NCI-H2196 treated with DMSO at 0.1 percent for 48 hours (cell line): ENCODE measurements at regions not wholly inside any gene's neighbourhood (a gene's known extent, or its start where the extent isn't known, plus 50 kb on each side); places are given as distances from the start of the nearest gene placed in this dataset.
"Not testable (repeated sequence)": the region's sequence is repeated elsewhere in the genome, so short reads cannot be mapped to it uniquely, and the experiment has no call there.

Source experiments
- DNase-seq: peaks from one replicate; lab custom pipeline; 2025; ENCODE audit not compliant: unreplicated experiment; lab: John Stamatoyannopoulos, UW

GRCh38 chr13:33649212-33649878 lies 168.6 kb upstream of the RFC3 start:
- peak; percentile 5 for DNase-seq

GRCh38 chr13:33651766-33652165 lies 166.2 kb upstream of the RFC3 start:
- DNase-seq: no peak

- no peak for DNase-seq
Measured at GRCh38 chr13:33657274-33657673, 160.7 kb upstream of the RFC3 start.

GRCh38 chr13:33659466-33659865 lies 158.5 kb upstream of the RFC3 start:
- no peak for DNase-seq

- DNase-seq: no peak
Measured at GRCh38 chr13:33659894-33660293, 158.1 kb upstream of the RFC3 start.

- no peak for DNase-seq
Measured at GRCh38 chr13:33662392-33662791, 155.6 kb upstream of the RFC3 start.

- no peak for DNase-seq
Measured at GRCh38 chr13:33665626-33666175, 152.2 kb upstream of the RFC3 start.

- no peak for DNase-seq
Measured at GRCh38 chr13:33671560-33671959, 146.4 kb upstream of the RFC3 start.

- DNase-seq: not testable (repeated sequence)
Measured at GRCh38 chr13:33672022-33672421, 145.9 kb upstream of the RFC3 start.

- DNase-seq: peak; percentile 8
Measured at GRCh38 chr13:33676045-33676989, 141.6 kb upstream of the RFC3 start.

- no peak for DNase-seq
Measured at GRCh38 chr13:33677215-33677614, 140.7 kb upstream of the RFC3 start.

GRCh38 chr13:33678084-33678483 lies 139.9 kb upstream of the RFC3 start:
- DNase-seq: no peak

GRCh38 chr13:33678906-33679657 lies 138.9 kb upstream of the RFC3 start:
- DNase-seq: no peak

GRCh38 chr13:33679658-33680012 lies 138.3 kb upstream of the RFC3 start:
- no peak for DNase-seq

- DNase-seq: no peak
Measured at GRCh38 chr13:33682020-33682564, 135.9 kb upstream of the RFC3 start.

- not testable (repeated sequence) for DNase-seq
Measured at GRCh38 chr13:33682646-33683045, 135.3 kb upstream of the RFC3 start.

GRCh38 chr13:33683376-33683775 lies 134.6 kb upstream of the RFC3 start:
- no peak for DNase-seq

GRCh38 chr13:33684874-33685273 lies 133.1 kb upstream of the RFC3 start:
- no peak for DNase-seq

- no peak for DNase-seq
Measured at GRCh38 chr13:33686772-33687480, 131.0 kb upstream of the RFC3 start.

GRCh38 chr13:33690354-33690753 lies 127.6 kb upstream of the RFC3 start:
- no peak for DNase-seq
